SK-N-SH treated with all-trans-retinoic acid at 6 μM for 48 hours (cell line): ENCODE measurements at regions not wholly inside any gene's neighbourhood (a gene's known extent, or its start where the extent isn't known, plus 50 kb on each side); places are given as distances from the start of the nearest gene placed in this dataset.

Source experiments
- ATAC-seq: fragments of 200-7000 bp; cut with Tn5 transposase; 3 replicates; pipeline ENCODE4 v1.9.1; 2020; ENCODE audit warnings: mild to moderate bottlenecking, moderate library complexity
- ARNTL ChIP-seq: fragments of 450-650 bp; formaldehyde crosslinking; IDR thresholded peaks from 2 replicates; pipeline ENCODE4 v1.5.0; 2020; ENCODE audit warnings: low read depth, mild to moderate bottlenecking, moderate library complexity, borderline replicate concordance
- BACH2 ChIP-seq: fragments of 250-450 bp; sonication (Bioruptor Pico); IDR thresholded peaks from 2 replicates; pipeline ENCODE4 v1.9.0; 2021; ENCODE audit warnings: mild to moderate bottlenecking, borderline replicate concordance
- CSDC2 ChIP-seq: fragments of 250-450 bp; sonication (Bioruptor Pico); IDR thresholded peaks from 2 replicates; pipeline ENCODE4 v1.5.0; 2020; ENCODE audit warnings: mild to moderate bottlenecking, moderate library complexity
- ESRRG ChIP-seq: fragments of 250-450 bp; sonication (Bioruptor Pico); IDR thresholded peaks from 2 replicates; pipeline ENCODE4 v1.6.1; 2021; ENCODE audit warnings: mild to moderate bottlenecking
- GLIS3 ChIP-seq: fragments of 250-450 bp; sonication (Bioruptor Pico); IDR thresholded peaks from 2 replicates; pipeline ENCODE4 v1.5.0; 2020; ENCODE audit warnings: mild to moderate bottlenecking, moderate library complexity
- ISL1 ChIP-seq: fragments of 250-450 bp; sonication (Bioruptor Pico); IDR thresholded peaks from 2 replicates; pipeline ENCODE4 v2.1.2; 2022; ENCODE audit warnings: mild to moderate bottlenecking, moderate library complexity
- OSR1 ChIP-seq: fragments of 250-450 bp; sonication (Bioruptor Pico); IDR thresholded peaks from 2 replicates; pipeline ENCODE4 v1.8.0; 2022; ENCODE audit warnings: moderate library complexity, mild to moderate bottlenecking, inconsistent platforms
- PPARA ChIP-seq: fragments of 250-450 bp; sonication (Bioruptor Pico); IDR thresholded peaks from 2 replicates; pipeline ENCODE4 v1.5.0; 2020; ENCODE audit warnings: mild to moderate bottlenecking, borderline replicate concordance
- RARB ChIP-seq: fragments of 250-450 bp; sonication (Bioruptor Pico); IDR thresholded peaks from 2 replicates; pipeline ENCODE4 v1.8.0; 2021; ENCODE audit warnings: mild to moderate bottlenecking, moderate library complexity
- SNAI2 ChIP-seq: fragments of 250-450 bp; sonication (Bioruptor Pico); IDR thresholded peaks from 2 replicates; pipeline ENCODE4 v1.5.0; 2020; ENCODE audit warnings: mild to moderate bottlenecking, moderate library complexity
- TCF4 ChIP-seq: fragments of 250-450 bp; sonication (Bioruptor Pico); IDR thresholded peaks from 2 replicates; pipeline ENCODE4 v1.8.0; 2021; ENCODE audit warnings: mild to moderate bottlenecking, moderate library complexity, borderline replicate concordance
- TOX ChIP-seq: fragments of 250-450 bp; sonication (Bioruptor Pico); IDR thresholded peaks from 2 replicates; pipeline ENCODE4 v1.8.0; 2021; ENCODE audit warnings: mild to moderate bottlenecking, moderate library complexity, borderline replicate concordance
- ZC3H10 ChIP-seq: fragments of 250-450 bp; sonication (Bioruptor Pico); IDR thresholded peaks from 2 replicates; pipeline ENCODE4 v1.5.1; 2021; ENCODE audit warnings: mild to moderate bottlenecking, moderate library complexity
- ZFP3 ChIP-seq: fragments of 250-450 bp; sonication (Bioruptor Pico); IDR thresholded peaks from 2 replicates; pipeline ENCODE4 v1.5.0; 2020; ENCODE audit warnings: mild to moderate bottlenecking, moderate library complexity
- ZFP30 ChIP-seq: fragments of 450-650 bp; formaldehyde crosslinking; IDR thresholded peaks from 2 replicates; pipeline ENCODE4 v1.5.0; 2022; ENCODE audit warnings: mild to moderate bottlenecking, moderate library complexity
- ZNF565 ChIP-seq: fragments of 450-650 bp; formaldehyde crosslinking; conservative IDR thresholded peaks from 2 replicates; pipeline ENCODE4 v1.5.0; 2020; ENCODE audit warnings: low read depth, mild to moderate bottlenecking, moderate library complexity
- ZNF70 ChIP-seq: fragments of 450-650 bp; formaldehyde crosslinking; IDR thresholded peaks from 2 replicates; pipeline ENCODE4 v1.5.0; 2020; ENCODE audit warnings: mild to moderate bottlenecking, moderate library complexity
- ZNF8 ChIP-seq: fragments of 450-650 bp; formaldehyde crosslinking; IDR thresholded peaks from 2 replicates; pipeline ENCODE4 v1.5.0; 2020; ENCODE audit warnings: mild to moderate bottlenecking, moderate library complexity
- TF ChIP-seq, protein P1 (sequence below): fragments of 250-450 bp; sonication (Bioruptor Pico); IDR thresholded peaks from 2 replicates; pipeline ENCODE4 v1.8.0; 2020; ENCODE audit warnings: mild to moderate bottlenecking, moderate library complexity, borderline replicate concordance
- TF ChIP-seq, protein P2 (sequence below): fragments of 250-450 bp; sonication (Bioruptor Pico); IDR thresholded peaks from 2 replicates; pipeline ENCODE4 v1.8.0; 2021; ENCODE audit warnings: low read depth, mild to moderate bottlenecking, moderate library complexity, borderline replicate concordance
- TF ChIP-seq, protein P3 (sequence below): fragments of 250-450 bp; sonication (Bioruptor Pico); IDR thresholded peaks from 2 replicates; pipeline ENCODE4 v1.5.0; 2020; ENCODE audit warnings: mild to moderate bottlenecking, moderate library complexity
- TF ChIP-seq, protein P4 (sequence below): fragments of 250-450 bp; sonication (Bioruptor Pico); IDR thresholded peaks from 2 replicates; pipeline ENCODE4 v1.5.1; 2021; ENCODE audit warnings: mild to moderate bottlenecking, moderate library complexity
- TF ChIP-seq, protein P5 (sequence below): fragments of 250-450 bp; sonication (Bioruptor Pico); IDR thresholded peaks from 2 replicates; pipeline ENCODE4 v1.5.1; 2020; ENCODE audit warnings: low read depth, mild to moderate bottlenecking, moderate library complexity

DNA sequence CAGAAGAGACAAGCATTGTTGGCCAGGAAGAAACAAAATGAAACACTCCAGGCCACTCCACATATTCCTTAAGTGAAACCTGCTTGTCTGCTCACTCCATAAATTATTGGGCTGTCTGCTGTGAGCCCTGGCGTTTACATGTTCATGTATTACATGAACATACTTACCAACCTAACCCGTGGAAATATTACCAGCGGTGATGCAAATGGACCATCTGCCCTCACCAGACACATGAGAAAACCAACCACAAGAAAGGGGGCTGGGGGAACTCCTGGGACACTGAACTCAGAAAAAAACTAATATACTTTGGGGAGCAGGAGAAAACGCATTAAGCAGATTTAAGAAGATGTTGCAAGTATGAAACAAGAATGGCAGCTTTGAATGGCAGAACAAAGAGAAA is 731.2 kb upstream of the IGFBP3 start:
- ATAC-seq, result no peak
- TF ChIP-seq SNAI2 (CRISPR knock-in tag) (no peak), ZC3H10 (CRISPR knock-in tag) (no peak), ESRRG (CRISPR knock-in tag) (no peak), ARNTL (no peak), TCF4 (CRISPR knock-in tag) (no peak), BACH2 (CRISPR knock-in tag) (no peak), ZFP30 (no peak), ISL1 (CRISPR knock-in tag) (no peak), RARB (CRISPR knock-in tag) (no peak), ZFP3 (CRISPR knock-in tag) (no peak), GLIS3 (CRISPR knock-in tag) (no peak), PPARA (no peak), ZNF565 (CRISPR knock-in tag) (no peak), OSR1 (CRISPR knock-in tag) (no peak), CSDC2 (CRISPR knock-in tag) (no peak)
- TF ChIP-seq, protein P1, sequence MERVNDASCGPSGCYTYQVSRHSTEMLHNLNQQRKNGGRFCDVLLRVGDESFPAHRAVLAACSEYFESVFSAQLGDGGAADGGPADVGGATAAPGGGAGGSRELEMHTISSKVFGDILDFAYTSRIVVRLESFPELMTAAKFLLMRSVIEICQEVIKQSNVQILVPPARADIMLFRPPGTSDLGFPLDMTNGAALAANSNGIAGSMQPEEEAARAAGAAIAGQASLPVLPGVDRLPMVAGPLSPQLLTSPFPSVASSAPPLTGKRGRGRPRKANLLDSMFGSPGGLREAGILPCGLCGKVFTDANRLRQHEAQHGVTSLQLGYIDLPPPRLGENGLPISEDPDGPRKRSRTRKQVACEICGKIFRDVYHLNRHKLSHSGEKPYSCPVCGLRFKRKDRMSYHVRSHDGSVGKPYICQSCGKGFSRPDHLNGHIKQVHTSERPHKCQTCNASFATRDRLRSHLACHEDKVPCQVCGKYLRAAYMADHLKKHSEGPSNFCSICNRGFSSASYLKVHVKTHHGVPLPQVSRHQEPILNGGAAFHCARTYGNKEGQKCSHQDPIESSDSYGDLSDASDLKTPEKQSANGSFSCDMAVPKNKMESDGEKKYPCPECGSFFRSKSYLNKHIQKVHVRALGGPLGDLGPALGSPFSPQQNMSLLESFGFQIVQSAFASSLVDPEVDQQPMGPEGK (CRISPR knock-in tag), result no peak
- TF ChIP-seq, protein P2, sequence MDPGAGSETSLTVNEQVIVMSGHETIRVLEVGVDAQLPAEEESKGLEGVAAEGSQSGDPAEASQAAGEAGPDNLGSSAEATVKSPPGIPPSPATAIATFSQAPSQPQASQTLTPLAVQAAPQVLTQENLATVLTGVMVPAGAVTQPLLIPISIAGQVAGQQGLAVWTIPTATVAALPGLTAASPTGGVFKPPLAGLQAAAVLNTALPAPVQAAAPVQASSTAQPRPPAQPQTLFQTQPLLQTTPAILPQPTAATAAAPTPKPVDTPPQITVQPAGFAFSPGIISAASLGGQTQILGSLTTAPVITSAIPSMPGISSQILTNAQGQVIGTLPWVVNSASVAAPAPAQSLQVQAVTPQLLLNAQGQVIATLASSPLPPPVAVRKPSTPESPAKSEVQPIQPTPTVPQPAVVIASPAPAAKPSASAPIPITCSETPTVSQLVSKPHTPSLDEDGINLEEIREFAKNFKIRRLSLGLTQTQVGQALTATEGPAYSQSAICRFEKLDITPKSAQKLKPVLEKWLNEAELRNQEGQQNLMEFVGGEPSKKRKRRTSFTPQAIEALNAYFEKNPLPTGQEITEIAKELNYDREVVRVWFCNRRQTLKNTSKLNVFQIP (CRISPR knock-in tag), result no peak

DNA sequence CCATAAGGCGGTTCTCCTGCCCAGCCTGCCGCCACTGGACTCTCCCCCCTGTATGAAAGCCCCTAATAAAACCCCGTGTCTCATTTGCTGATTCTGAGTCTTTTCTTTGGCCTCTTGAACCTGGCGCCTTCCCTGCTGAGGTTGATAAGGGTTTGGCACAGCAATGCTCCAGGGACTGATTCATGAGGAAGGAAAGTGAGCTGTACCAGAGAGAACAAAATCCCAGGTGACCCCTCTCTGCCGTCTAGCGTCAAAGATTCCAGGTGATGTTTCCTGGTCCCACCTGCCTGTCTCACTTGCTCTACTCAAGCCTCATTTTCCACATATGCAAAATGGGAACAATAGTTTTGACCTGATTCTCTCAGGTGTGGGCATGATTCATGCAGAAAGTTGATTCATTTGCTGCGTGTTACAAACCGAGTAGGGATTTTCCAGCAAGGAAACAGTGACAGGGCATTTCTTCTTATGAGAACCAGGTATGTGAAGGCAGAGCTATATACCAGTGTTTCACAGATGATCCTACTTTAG is 730.6 kb upstream of the IGFBP3 start:
- no peak for ATAC-seq
- TF ChIP-seq GLIS3 (CRISPR knock-in tag) (no peak), TOX (CRISPR knock-in tag) (no peak), OSR1 (CRISPR knock-in tag) (no peak), ZFP30 (no peak), RARB (CRISPR knock-in tag) (no peak), ZC3H10 (CRISPR knock-in tag) (no peak), ZNF70 (CRISPR knock-in tag) (no peak), SNAI2 (CRISPR knock-in tag) (no peak), PPARA (no peak), BACH2 (CRISPR knock-in tag) (no peak), ISL1 (CRISPR knock-in tag) (no peak), ESRRG (CRISPR knock-in tag) (no peak), ZNF565 (CRISPR knock-in tag) (no peak), CSDC2 (CRISPR knock-in tag) (no peak), ZNF8 (CRISPR knock-in tag) (no peak)
- TF ChIP-seq, protein P1 (CRISPR knock-in tag), result no peak
- TF ChIP-seq, protein P3, sequence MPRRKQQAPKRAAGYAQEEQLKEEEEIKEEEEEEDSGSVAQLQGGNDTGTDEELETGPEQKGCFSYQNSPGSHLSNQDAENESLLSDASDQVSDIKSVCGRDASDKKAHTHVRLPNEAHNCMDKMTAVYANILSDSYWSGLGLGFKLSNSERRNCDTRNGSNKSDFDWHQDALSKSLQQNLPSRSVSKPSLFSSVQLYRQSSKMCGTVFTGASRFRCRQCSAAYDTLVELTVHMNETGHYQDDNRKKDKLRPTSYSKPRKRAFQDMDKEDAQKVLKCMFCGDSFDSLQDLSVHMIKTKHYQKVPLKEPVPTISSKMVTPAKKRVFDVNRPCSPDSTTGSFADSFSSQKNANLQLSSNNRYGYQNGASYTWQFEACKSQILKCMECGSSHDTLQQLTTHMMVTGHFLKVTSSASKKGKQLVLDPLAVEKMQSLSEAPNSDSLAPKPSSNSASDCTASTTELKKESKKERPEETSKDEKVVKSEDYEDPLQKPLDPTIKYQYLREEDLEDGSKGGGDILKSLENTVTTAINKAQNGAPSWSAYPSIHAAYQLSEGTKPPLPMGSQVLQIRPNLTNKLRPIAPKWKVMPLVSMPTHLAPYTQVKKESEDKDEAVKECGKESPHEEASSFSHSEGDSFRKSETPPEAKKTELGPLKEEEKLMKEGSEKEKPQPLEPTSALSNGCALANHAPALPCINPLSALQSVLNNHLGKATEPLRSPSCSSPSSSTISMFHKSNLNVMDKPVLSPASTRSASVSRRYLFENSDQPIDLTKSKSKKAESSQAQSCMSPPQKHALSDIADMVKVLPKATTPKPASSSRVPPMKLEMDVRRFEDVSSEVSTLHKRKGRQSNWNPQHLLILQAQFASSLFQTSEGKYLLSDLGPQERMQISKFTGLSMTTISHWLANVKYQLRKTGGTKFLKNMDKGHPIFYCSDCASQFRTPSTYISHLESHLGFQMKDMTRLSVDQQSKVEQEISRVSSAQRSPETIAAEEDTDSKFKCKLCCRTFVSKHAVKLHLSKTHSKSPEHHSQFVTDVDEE (CRISPR knock-in tag), result no peak
- TF ChIP-seq, protein P4, sequence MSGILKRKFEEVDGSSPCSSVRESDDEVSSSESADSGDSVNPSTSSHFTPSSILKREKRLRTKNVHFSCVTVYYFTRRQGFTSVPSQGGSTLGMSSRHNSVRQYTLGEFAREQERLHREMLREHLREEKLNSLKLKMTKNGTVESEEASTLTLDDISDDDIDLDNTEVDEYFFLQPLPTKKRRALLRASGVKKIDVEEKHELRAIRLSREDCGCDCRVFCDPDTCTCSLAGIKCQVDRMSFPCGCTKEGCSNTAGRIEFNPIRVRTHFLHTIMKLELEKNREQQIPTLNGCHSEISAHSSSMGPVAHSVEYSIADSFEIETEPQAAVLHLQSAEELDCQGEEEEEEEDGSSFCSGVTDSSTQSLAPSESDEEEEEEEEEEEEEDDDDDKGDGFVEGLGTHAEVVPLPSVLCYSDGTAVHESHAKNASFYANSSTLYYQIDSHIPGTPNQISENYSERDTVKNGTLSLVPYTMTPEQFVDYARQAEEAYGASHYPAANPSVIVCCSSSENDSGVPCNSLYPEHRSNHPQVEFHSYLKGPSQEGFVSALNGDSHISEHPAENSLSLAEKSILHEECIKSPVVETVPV (CRISPR knock-in tag), result no peak
- TF ChIP-seq, protein P5, sequence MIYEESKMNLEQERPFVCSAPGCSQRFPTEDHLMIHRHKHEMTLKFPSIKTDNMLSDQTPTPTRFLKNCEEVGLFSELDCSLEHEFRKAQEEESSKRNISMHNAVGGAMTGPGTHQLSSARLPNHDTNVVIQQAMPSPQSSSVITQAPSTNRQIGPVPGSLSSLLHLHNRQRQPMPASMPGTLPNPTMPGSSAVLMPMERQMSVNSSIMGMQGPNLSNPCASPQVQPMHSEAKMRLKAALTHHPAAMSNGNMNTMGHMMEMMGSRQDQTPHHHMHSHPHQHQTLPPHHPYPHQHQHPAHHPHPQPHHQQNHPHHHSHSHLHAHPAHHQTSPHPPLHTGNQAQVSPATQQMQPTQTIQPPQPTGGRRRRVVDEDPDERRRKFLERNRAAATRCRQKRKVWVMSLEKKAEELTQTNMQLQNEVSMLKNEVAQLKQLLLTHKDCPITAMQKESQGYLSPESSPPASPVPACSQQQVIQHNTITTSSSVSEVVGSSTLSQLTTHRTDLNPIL, result no peak
- TF ChIP-seq, protein P2 (CRISPR knock-in tag), result no peak
